Ovary (tissue), 3 donors: ENCODE measurements at regions not wholly inside any gene's neighbourhood (a gene's known extent, or its start where the extent isn't known, plus 50 kb on each side); places are given as distances from the start of the nearest gene placed in this dataset.

Source experiments
- CTCF ChIP-seq, 3 donors: fragments of 450-650 bp in 2 of 3; fragments of 200-600 bp in 1 of 3; IDR thresholded peaks; one replicate each; pipeline versions ENCODE4 v1.5.1 to v1.8.0; 2016 to 2022; ENCODE audit warnings: antibody characterized with exemption in 3 of 3, mild to moderate bottlenecking in 1 of 3
- POLR2A ChIP-seq: fragments of 450-650 bp; IDR thresholded peaks from one replicate; pipeline ENCODE4 v1.6.1; 2017; ENCODE audit warnings: antibody characterized with exemption, mild to moderate bottlenecking, moderate library complexity
- donor health status: DM: no; HTN: no; CAD: no.

- no peak for TF ChIP-seq CTCF (IDR thresholded peaks at IDR 0.05)
- TF ChIP-seq POLR2A = no peak
Observed at GRCh38 chr1:5721634-5722215, 270.5 kb downstream of the NPHP4 start.
